GM23338 (cell line): ENCODE measurements at regions not wholly inside any gene's neighbourhood (a gene's known extent, or its start where the extent isn't known, plus 50 kb on each side); places are given as distances from the start of the nearest gene placed in this dataset.

Source experiments
- ATAC-seq: fragments of 200-7000 bp; cut with Tn5 transposase; 3 replicates; pipeline ENCODE4 v1.9.1; 2020
- DNase-seq: peaks from one replicate; pipeline ENCODE4 v3.0.0-alpha.2; 2015; ENCODE audit warnings: low spot score
- H2AFZ ChIP-seq: fragments of 200-600 bp; sonication (generic); 2 replicates; pipeline ENCODE4 v1.8.0; 2016; ENCODE audit warnings: antibody characterized with exemption, mild to moderate bottlenecking, moderate library complexity
- H3F3A ChIP-seq: fragments of 200-600 bp; sonication (generic); replicated peaks from 2 replicates; pipeline ENCODE4 v1.8.0; 2017; ENCODE audit warnings: antibody characterized with exemption, mixed run types, low read depth
- H3K27ac ChIP-seq: fragments of 200-600 bp; sonication (generic); 2 replicates; pipeline ENCODE4 v1.6.1; 2016; ENCODE audit warnings: low read depth
- H3K27me3 ChIP-seq: fragments of 200-600 bp; sonication (generic); 2 replicates; pipeline ENCODE4 v1.8.0; 2016; ENCODE audit warnings: mild to moderate bottlenecking, mixed run types, moderate library complexity; ENCODE audit not compliant: insufficient read depth
- H3K36me3 ChIP-seq: fragments of 200-600 bp; sonication (generic); 2 replicates; pipeline ENCODE4 v1.8.0; 2016; ENCODE audit warnings: mild to moderate bottlenecking; ENCODE audit not compliant: insufficient read depth
- H3K4me1 ChIP-seq: fragments of 200-600 bp; sonication (generic); 2 replicates; pipeline ENCODE4 v1.8.0; 2016; ENCODE audit warnings: mild to moderate bottlenecking, moderate library complexity; ENCODE audit not compliant: insufficient read depth
- H3K4me2 ChIP-seq: fragments of 200-600 bp; sonication (generic); 2 replicates; pipeline ENCODE4 v1.7.1; 2017; ENCODE audit warnings: mixed run types
- H3K4me3 ChIP-seq: fragments of 200-600 bp; sonication (generic); 2 replicates; pipeline ENCODE4 v1.6.1; 2016; ENCODE audit warnings: mixed run types
- H3K79me2 ChIP-seq: fragments of 200-600 bp; sonication (generic); replicated peaks from 2 replicates; pipeline ENCODE4 v1.8.0; 2017; ENCODE audit warnings: mild to moderate bottlenecking; ENCODE audit not compliant: insufficient read depth
- H3K9me2 ChIP-seq: fragments of 200-600 bp; sonication (generic); 2 replicates; pipeline ENCODE4 v1.8.0; 2017; ENCODE audit not compliant: insufficient read depth
- H4K20me1 ChIP-seq: fragments of 200-600 bp; sonication (generic); replicated peaks from 2 replicates; pipeline ENCODE4 v1.8.0; 2017; ENCODE audit warnings: mild to moderate bottlenecking; ENCODE audit not compliant: insufficient read depth
- H3K27ac Mint-ChIP-seq: 2 replicates; pipeline ENCODE4 v1.8.0; 2020; ENCODE audit warnings: inconsistent platforms, mild to moderate bottlenecking, moderate library complexity, mixed read lengths
- H3K27me3 Mint-ChIP-seq: 3 replicates; pipeline ENCODE4 v1.8.0; 2022; ENCODE audit warnings: low read depth, mild to moderate bottlenecking, moderate library complexity, mixed read lengths, inconsistent platforms; ENCODE audit not compliant: insufficient read depth, poor library complexity
- H3K36me3 Mint-ChIP-seq: 3 replicates; pipeline ENCODE4 v1.8.0; 2021; ENCODE audit warnings: low read depth, mild to moderate bottlenecking, inconsistent platforms, moderate library complexity, mixed read lengths
- H3K4me1 Mint-ChIP-seq: 3 replicates; pipeline ENCODE4 v1.8.0; 2020; ENCODE audit warnings: mild to moderate bottlenecking, inconsistent platforms, mixed read lengths
- H3K4me3 Mint-ChIP-seq: 3 replicates; pipeline ENCODE4 v1.8.0; 2021; ENCODE audit warnings: moderate library complexity, mild to moderate bottlenecking, inconsistent platforms, mixed read lengths
- H3K9me3 Mint-ChIP-seq: 3 replicates; pipeline ENCODE4 v1.8.0; 2020; ENCODE audit warnings: moderate library complexity, mild to moderate bottlenecking, inconsistent platforms, mixed read lengths
- CREB1 ChIP-seq: fragments of 250-450 bp; sonication (Bioruptor Pico); IDR thresholded peaks from 2 replicates; pipeline ENCODE4 v1.5.0; 2020; ENCODE audit warnings: low read depth, mild to moderate bottlenecking, moderate library complexity
- EZH2 ChIP-seq: fragments of 200-600 bp; sonication (generic); IDR thresholded peaks from one replicate; pipeline ENCODE4 v1.8.0; 2017; ENCODE audit warnings: antibody characterized with exemption, mild to moderate bottlenecking, low read depth; ENCODE audit not compliant: unreplicated experiment
- EZH2phosphoT487 ChIP-seq: fragments of 200-600 bp; sonication (generic); IDR thresholded peaks from one replicate; pipeline ENCODE4 v1.8.1; 2018; ENCODE audit warnings: antibody characterized with exemption; ENCODE audit not compliant: unreplicated experiment
- POLR2AphosphoS5 ChIP-seq: IDR thresholded peaks from 2 replicates; pipeline ENCODE4 v1.6.1; 2016; ENCODE audit warnings: antibody characterized with exemption, low read depth
- STAT1 ChIP-seq: IDR thresholded peaks from one replicate; pipeline ENCODE4 v1.6.1; 2016; ENCODE audit warnings: antibody characterized with exemption; ENCODE audit not compliant: unreplicated experiment
- ZNF331 ChIP-seq: fragments of 250-450 bp; sonication (Bioruptor Pico); IDR thresholded peaks from 2 replicates; pipeline ENCODE4 v1.5.0; 2020; ENCODE audit warnings: low read depth, mild to moderate bottlenecking, moderate library complexity
- ZNF462 ChIP-seq: fragments of 250-450 bp; sonication (Bioruptor Pico); IDR thresholded peaks from 2 replicates; pipeline ENCODE4 v1.5.0; 2020; ENCODE audit warnings: mild to moderate bottlenecking, moderate library complexity
- TF ChIP-seq, protein P1 (sequence below): IDR thresholded peaks from 2 replicates; pipeline ENCODE4 v1.6.1; 2016; ENCODE audit warnings: antibody characterized with exemption

GRCh38 chr12:65612440-65612839 lies 211.8 kb upstream of the HMGA2 start (continued):
- TF ChIP-seq ZNF462 (CRISPR knock-in tag), result no peak
- TF ChIP-seq POLR2AphosphoS5, result no peak
- no peak for TF ChIP-seq CREB1 (CRISPR knock-in tag)
- TF ChIP-seq, protein P1, sequence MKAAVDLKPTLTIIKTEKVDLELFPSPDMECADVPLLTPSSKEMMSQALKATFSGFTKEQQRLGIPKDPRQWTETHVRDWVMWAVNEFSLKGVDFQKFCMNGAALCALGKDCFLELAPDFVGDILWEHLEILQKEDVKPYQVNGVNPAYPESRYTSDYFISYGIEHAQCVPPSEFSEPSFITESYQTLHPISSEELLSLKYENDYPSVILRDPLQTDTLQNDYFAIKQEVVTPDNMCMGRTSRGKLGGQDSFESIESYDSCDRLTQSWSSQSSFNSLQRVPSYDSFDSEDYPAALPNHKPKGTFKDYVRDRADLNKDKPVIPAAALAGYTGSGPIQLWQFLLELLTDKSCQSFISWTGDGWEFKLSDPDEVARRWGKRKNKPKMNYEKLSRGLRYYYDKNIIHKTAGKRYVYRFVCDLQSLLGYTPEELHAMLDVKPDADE, result no peak
- no peak for TF ChIP-seq ZNF331 (CRISPR knock-in tag)
- TF ChIP-seq STAT1, result no peak
- no peak for TF ChIP-seq EZH2
- TF ChIP-seq EZH2phosphoT487, result no peak

DNA sequence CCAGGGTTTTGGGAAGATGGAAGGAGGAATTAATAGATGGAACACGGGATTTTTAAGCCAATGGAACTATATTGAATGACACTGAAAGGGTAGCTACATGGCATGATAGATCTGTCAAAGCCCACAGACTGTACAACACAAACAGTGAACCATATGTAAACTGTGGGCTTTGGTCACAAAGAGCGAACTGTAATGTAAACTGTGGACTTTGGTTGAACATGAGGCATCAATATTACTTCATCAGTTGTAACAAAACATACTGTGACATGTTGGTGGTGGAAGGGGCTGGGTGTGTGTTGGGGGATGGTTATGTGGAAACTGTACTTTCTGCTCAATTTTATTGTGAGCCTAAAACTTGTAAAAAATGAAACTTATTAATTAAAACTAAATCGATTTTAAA lies 210.6 kb upstream of the HMGA2 start:
- H3K9me3 Mint-ChIP-seq, result no peaks in the 10 kb centered on the region
- no peaks in the 10 kb centered on the region for H3K79me2 ChIP-seq
- no peaks in the 10 kb centered on the region for H3F3A ChIP-seq
- no peak overlapping the region for H3K27ac ChIP-seq
- no peak overlapping the region for H3K27ac Mint-ChIP-seq
- ATAC-seq, result no peak
- no peak overlapping the region for H3K4me3 Mint-ChIP-seq
- H3K4me3 ChIP-seq, result no peak overlapping the region
- DNase-seq, result no peak
- no peaks in the 10 kb centered on the region for H4K20me1 ChIP-seq
- H3K36me3 ChIP-seq, result no peaks in the 10 kb centered on the region
- H3K4me1 ChIP-seq, result peaks cover 7% of the 10 kb centered on the region; the same call in 1 of the 2 replicates
- H3K9me2 ChIP-seq, result no peaks in the 10 kb centered on the region
- no peak overlapping the region for H2AFZ ChIP-seq
- no peak overlapping the region for H3K4me2 ChIP-seq
- peaks cover 6% of the 10 kb centered on the region for H3K27me3 Mint-ChIP-seq
- no peaks in the 10 kb centered on the region for H3K36me3 Mint-ChIP-seq
- H3K27me3 ChIP-seq, result no peaks in the 10 kb centered on the region
- peaks cover 6% of the 10 kb centered on the region for H3K4me1 Mint-ChIP-seq
- TF ChIP-seq, protein P1, result no peak
- TF ChIP-seq EZH2 (no peak), ZNF462 (CRISPR knock-in tag) (no peak)
